Fibroblast of mammary gland (primary cell): ENCODE measurements at regions not wholly inside any gene's neighbourhood (a gene's known extent, or its start where the extent isn't known, plus 50 kb on each side); places are given as distances from the start of the nearest gene placed in this dataset.

ENCODE experiments used
- DNase-seq: peaks from one replicate; pipeline ENCODE4 v3.0.0-alpha.2; 2010; ENCODE audit warnings: low read depth
- H3K4me3 ChIP-seq: 2 replicates; pipeline ENCODE4 v1.5.1; 2011; ENCODE audit warnings: low read depth, mild to moderate bottlenecking, low read length, moderate library complexity; ENCODE audit not compliant: control insufficient read depth
- TF ChIP-seq, protein P1 (sequence below): conservative IDR thresholded peaks from 2 replicates; pipeline ENCODE4 v1.5.1; 2011; ENCODE audit warnings: low read depth, low read length, inconsistent platforms; ENCODE audit not compliant: control insufficient read depth, insufficient read depth

DNA sequence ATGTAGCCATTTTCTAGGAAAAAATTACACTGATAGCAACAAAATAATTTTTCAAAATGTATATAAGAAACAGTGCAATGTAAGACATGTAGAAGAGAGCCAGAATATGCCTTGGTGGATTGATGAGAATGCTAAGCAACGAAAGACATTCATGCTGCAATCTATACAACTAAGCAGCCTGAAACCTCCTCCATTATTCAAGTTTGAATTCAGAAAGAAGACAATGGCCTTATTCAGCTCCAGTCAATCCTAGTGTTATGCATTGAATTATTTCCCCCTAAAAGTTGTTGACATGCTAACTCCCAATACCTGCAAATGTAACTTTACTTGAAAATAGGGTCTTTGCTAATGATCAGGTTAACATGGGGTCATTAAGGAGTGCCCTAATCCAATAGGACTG is 73.5 kb downstream of the BTG1 start:
- TF ChIP-seq, protein P1, sequence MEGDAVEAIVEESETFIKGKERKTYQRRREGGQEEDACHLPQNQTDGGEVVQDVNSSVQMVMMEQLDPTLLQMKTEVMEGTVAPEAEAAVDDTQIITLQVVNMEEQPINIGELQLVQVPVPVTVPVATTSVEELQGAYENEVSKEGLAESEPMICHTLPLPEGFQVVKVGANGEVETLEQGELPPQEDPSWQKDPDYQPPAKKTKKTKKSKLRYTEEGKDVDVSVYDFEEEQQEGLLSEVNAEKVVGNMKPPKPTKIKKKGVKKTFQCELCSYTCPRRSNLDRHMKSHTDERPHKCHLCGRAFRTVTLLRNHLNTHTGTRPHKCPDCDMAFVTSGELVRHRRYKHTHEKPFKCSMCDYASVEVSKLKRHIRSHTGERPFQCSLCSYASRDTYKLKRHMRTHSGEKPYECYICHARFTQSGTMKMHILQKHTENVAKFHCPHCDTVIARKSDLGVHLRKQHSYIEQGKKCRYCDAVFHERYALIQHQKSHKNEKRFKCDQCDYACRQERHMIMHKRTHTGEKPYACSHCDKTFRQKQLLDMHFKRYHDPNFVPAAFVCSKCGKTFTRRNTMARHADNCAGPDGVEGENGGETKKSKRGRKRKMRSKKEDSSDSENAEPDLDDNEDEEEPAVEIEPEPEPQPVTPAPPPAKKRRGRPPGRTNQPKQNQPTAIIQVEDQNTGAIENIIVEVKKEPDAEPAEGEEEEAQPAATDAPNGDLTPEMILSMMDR, result no peak
- DNase-seq, result no peak

DNA sequence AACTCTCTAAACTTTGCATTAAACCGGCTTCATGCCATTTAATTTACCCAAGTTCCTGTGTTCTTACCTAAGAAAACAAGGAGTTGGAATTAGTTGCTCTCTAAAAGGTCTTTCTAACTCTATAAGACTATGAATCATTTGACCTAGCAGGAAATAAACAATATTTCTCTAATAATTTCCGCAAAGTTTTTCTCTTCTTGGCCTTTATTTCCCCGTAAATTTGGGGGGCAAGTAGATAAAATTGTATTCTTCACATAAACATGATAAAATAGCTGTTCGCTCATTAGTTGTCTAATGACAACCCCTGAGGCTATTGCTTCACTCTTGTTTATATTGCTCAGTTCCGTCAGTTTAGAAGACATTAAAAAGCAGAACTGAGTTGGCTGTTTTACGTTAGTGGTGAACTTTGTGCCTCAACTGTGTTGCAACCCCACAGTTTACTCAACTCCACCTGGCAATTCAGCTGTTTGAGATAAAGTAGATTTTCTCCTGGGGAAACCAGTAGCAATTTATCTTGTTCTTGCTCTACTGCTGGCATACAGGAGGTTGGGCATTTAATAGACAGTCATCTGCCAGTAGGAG is 74.7 kb downstream of the BTG1 start:
- TF ChIP-seq, protein P1, result no peak
- no peak overlapping the region for H3K4me3 ChIP-seq
- peak; percentile 86 for DNase-seq

More for the DNA sequence above, 73.5 kb downstream of the BTG1 start:
- no peak overlapping the region for H3K4me3 ChIP-seq

DNA sequence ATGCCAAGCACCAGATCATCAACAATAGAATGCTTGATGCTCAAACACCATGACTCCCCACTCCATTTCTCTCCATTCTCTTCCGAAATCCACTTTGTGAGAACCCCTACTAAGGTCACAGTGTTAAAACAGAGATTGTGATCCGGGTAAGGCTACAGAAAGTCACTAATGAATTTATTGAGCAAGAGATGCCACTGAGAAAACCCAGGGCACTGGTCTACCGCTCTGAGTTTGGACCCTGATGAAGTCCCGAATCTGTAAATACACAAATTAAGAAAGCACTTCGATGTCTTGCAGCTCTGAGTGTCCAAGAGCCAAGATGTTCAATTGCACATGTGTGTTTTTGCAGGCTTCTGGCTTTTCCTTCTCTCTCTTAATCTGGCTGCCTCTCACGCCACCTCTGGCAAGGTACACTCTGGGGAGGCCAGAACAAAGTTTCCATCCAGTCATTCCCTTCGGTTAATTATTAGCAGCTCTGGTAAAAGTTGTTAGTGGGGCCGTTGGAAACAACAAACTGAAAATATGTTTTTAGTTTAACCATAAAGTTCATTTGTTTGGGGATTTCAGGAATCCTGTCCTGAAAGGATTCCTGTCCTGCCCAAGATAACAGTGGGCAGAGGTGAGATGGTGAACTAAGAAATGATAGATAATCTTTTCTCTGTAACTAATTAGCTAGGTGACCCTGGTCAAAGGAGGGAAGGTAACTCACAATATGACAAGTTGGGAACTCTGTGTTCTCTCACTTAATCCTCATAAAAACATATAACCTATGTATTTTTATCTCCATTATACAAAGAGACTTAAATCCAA is 75.4 kb downstream of the BTG1 start:
- no peak for DNase-seq
- TF ChIP-seq, protein P1, result no peak
- H3K4me3 ChIP-seq, result no peak overlapping the region

DNA sequence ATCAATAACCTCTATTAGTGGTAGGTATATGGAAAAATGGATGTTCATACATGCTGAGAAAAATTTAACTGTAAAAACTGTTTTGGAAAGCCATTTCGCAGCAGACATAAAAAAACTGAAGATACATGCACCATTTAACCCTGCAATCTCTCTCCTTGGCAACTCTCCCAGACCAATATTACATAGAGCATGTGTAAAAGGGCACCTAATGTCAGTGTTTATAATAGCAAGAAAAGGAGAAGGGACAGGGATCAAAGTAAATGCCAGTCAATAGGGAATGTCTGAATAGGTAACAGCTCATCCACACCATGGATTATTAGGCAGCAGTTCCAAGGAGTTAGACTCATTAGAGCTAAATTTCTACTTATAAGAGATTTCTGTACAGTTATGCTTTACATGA is 77.2 kb downstream of the BTG1 start:
- TF ChIP-seq, protein P1, result no peak
- no peak for DNase-seq
- H3K4me3 ChIP-seq, result no peak overlapping the region

DNA sequence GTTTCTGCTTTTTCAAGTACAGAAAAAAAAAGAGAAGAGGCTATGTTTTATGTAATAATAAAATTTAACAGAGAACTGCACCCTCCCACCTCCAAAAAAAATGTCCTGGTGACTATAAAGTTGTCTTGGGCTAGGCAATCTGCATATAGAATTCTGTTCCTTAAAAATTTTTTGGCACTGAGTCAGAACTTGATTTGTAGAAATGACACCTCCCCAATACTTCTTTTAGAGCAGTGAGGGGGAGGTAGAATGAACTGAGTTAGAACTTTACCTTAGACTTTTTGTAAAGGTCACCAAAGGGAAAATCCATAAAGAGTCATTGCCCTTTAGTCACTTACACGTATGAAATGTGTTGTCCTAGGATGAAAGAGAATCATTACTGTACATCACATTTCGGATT is 80.0 kb downstream of the BTG1 start:
- DNase-seq, result no peak
- TF ChIP-seq, protein P1, result no peak
- H3K4me3 ChIP-seq, result no peak overlapping the region

DNA sequence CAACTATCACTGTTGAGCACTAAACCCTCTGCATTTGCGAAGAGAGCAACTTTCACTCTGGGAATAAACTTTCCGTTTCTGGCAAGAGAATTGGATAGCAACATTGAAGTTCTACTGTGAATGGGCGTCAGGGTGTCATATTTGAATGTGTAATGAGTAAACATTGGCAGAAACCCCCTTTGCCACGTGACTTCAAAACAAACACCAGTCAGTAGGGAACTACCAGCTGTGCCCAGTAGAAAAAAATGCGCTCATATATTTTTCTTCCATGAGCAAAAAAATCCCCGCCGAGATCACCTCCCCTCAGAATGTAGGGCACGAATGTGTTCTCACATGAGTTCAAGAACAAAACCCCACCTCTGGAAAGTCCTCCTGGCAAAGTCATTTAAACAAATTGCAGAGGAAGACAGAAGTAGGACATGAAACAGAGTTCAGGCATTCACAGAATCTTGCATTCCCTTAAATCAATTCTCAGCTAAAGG is 80.6 kb downstream of the BTG1 start:
- H3K4me3 ChIP-seq, result no peak overlapping the region
- peak; percentile 49 for DNase-seq
- TF ChIP-seq, protein P1, result no peak

DNA sequence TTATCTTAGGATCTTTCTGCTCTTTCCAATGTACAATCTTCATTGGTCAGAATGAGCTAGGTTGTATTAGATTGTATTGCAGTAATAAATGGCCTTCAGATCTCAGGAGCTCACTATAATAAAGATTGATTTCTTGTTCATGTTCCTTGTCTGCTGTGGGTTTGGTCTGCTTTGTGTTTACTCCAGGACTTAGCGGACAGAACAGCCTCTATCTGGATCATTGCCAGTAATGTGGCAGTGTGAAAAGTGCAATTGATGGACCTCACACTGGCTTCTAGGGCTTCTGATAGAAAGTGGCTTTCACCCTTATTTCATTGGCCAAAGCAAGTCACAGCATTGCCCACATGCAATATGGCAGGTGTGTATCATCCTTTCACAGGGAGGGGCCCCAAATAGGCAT is 81.2 kb downstream of the BTG1 start:
- H3K4me3 ChIP-seq, result no peak overlapping the region
- TF ChIP-seq, protein P1, result no peak
- DNase-seq, result no peak
